Osteocyte (in vitro differentiated cells): ENCODE measurements at regions not wholly inside any gene's neighbourhood (a gene's known extent, or its start where the extent isn't known, plus 50 kb on each side); places are given as distances from the start of the nearest gene placed in this dataset.
A peak's percentile ranks its signal among the peaks of the same experiment; 100 is the strongest.

ENCODE experiments used
- DNase-seq: peaks from one replicate; pipeline ENCODE4 v3.0.0; 2021; ENCODE audit warnings: mixed read lengths; ENCODE audit not compliant: unreplicated experiment; ENCODE audit errors: extremely low spot score
- H3K27ac Mint-ChIP-seq: one replicate; pipeline ENCODE4 v1.8.0; 2021; ENCODE audit warnings: mild to moderate bottlenecking, mixed read lengths; ENCODE audit not compliant: unreplicated experiment
- H3K27me3 Mint-ChIP-seq: one replicate; pipeline ENCODE4 v1.8.0; 2021; ENCODE audit warnings: mixed read lengths; ENCODE audit not compliant: unreplicated experiment
- H3K36me3 Mint-ChIP-seq: one replicate; pipeline ENCODE4 v1.8.0; 2021; ENCODE audit warnings: mixed read lengths; ENCODE audit not compliant: unreplicated experiment
- H3K4me1 Mint-ChIP-seq: one replicate; pipeline ENCODE4 v1.8.0; 2021; ENCODE audit warnings: mixed read lengths; ENCODE audit not compliant: unreplicated experiment
- H3K4me3 Mint-ChIP-seq: one replicate; pipeline ENCODE4 v1.8.0; 2021; ENCODE audit warnings: mild to moderate bottlenecking, moderate library complexity, mixed read lengths; ENCODE audit not compliant: unreplicated experiment
- H3K9me3 Mint-ChIP-seq: one replicate; pipeline ENCODE4 v1.8.0; 2021; ENCODE audit warnings: mixed read lengths; ENCODE audit not compliant: unreplicated experiment
- CTCF ChIP-seq: fragments of 200-600 bp; sonication (generic); IDR thresholded peaks from 2 replicates; pipeline ENCODE4 v1.5.0; 2021; ENCODE audit warnings: antibody characterized with exemption, mild to moderate bottlenecking, moderate library complexity

GRCh38 chr7:142454862-142455261 lies 197.0 kb upstream of the PRSS58 start:
- H3K27me3 Mint-ChIP-seq: no peaks in the 10 kb centered on the region
- peaks cover 14% of the 10 kb centered on the region for H3K4me1 Mint-ChIP-seq
- DNase-seq: peak; percentile 51
- H3K9me3 Mint-ChIP-seq: no peaks in the 10 kb centered on the region
- no peak overlapping the region for H3K4me3 Mint-ChIP-seq
- TF ChIP-seq CTCF: no peak
- no peaks in the 10 kb centered on the region for H3K36me3 Mint-ChIP-seq
- no peak overlapping the region for H3K27ac Mint-ChIP-seq

- Mint-ChIP-seq H3K27me3 (no peaks in the 10 kb centered on the region), H3K27ac (no peak overlapping the region), H3K4me1 (peaks cover 7% of the 10 kb centered on the region), H3K4me3 (no peak overlapping the region), H3K9me3 (no peaks in the 10 kb centered on the region), H3K36me3 (no peaks in the 10 kb centered on the region)
- no peak for TF ChIP-seq CTCF
- peak; percentile 56 for DNase-seq
These were observed 194.9 kb upstream of the PRSS58 start for GRCh38 chr7:142452791-142453190.

GRCh38 chr7:142451817-142452216 lies 194.0 kb upstream of the PRSS58 start:
- H3K4me1 Mint-ChIP-seq: peaks cover 7% of the 10 kb centered on the region
- H3K27me3 Mint-ChIP-seq: no peaks in the 10 kb centered on the region
- H3K27ac Mint-ChIP-seq: peak overlapping the region; percentile 5
- no peaks in the 10 kb centered on the region for H3K9me3 Mint-ChIP-seq
- no peaks in the 10 kb centered on the region for H3K36me3 Mint-ChIP-seq
- peak; percentile 34 for DNase-seq
- no peak overlapping the region for H3K4me3 Mint-ChIP-seq
- no peak for TF ChIP-seq CTCF

- Mint-ChIP-seq H3K27ac (no peak overlapping the region), H3K36me3 (no peaks in the 10 kb centered on the region), H3K4me1 (peaks cover 7% of the 10 kb centered on the region), H3K9me3 (no peaks in the 10 kb centered on the region), H3K4me3 (no peak overlapping the region), H3K27me3 (no peaks in the 10 kb centered on the region)
- TF ChIP-seq CTCF: no peak
- peak; percentile 64 for DNase-seq
These were observed 193.4 kb upstream of the PRSS58 start for GRCh38 chr7:142451296-142451695.

GRCh38 chr7:142450695-142451094 lies 192.8 kb upstream of the PRSS58 start:
- no peak for TF ChIP-seq CTCF
- H3K9me3 Mint-ChIP-seq: no peaks in the 10 kb centered on the region
- no peaks in the 10 kb centered on the region for H3K27me3 Mint-ChIP-seq
- H3K27ac Mint-ChIP-seq: no peak overlapping the region
- H3K4me1 Mint-ChIP-seq: peaks cover 7% of the 10 kb centered on the region
- no peaks in the 10 kb centered on the region for H3K36me3 Mint-ChIP-seq
- H3K4me3 Mint-ChIP-seq: no peak overlapping the region
- peak; percentile 49 for DNase-seq
